SKM-1 (cell line): ENCODE measurements at regions not wholly inside any gene's neighbourhood (a gene's known extent, or its start where the extent isn't known, plus 50 kb on each side); places are given as distances from the start of the nearest gene placed in this dataset.

Source experiments
- DNase-seq: peaks from one replicate; lab custom pipeline; 2025; ENCODE audit not compliant: unreplicated experiment; lab: John Stamatoyannopoulos, UW

DNA sequence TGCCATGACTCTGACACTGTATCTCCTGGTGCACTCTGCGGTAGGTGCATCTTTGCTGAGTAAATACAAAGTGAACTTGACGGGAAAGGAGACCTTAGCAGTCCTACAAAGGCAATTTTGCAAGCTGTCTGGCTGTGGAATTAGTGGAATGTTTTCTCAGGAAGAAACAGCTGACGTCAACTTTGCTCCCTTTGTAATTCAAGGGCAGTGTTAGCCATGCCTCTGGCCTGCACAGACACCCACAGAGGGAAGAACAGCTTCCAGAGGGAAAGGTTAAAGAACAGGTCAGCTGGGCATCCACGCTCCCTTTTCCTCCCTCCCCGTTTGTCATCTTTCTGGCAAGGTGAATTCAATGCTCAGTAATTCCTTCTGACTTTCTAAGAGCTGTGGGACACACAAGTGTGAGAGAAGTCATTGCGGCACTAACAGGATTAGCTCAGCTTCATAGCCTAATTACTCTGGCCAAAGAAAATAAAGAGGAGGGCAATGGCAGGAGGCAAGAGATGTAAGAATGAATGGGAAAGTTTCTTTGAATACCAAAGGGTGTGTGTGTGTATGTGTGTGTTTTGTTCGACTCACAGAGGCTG, 476.9 kb upstream of the GOT2 start:
- no peak for DNase-seq

DNA sequence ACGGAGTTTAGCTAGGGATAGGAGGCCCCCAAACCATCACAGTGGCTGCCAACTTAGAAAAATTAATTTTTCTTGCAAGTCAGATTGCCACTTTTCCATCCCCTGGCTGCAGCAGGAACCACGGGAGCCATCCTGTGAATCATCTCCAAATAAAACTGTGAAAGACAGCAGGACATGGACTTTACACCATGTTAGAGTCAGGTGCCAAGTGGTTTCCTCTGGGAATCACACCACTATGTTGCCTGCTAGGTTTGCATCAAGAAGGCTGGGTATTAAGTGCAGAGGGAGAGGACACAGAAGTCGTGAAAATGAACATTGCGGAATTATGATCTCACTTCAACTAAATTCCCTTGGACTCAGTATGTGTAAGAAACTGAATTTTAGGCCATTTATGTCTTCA, 471.3 kb upstream of the GOT2 start:
- no peak for DNase-seq

DNA sequence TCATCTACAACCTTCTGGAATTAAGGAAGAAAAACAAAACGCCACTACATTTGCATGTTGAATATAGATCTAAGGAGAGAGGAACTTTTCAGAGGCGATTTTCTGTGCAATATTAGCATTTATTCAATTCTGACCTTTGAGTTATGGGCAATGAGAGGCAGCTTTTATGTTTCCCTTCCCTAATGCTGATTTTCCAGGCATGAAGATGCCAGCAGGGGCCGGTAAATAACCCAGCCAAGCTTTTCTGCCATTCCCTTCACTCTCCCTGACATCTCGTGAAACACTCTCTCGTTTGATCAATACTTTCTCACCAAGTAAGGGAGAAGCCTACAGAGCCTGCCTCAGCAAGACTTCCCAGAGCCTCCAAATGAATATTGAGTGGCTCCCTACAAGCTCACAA, 470.5 kb upstream of the GOT2 start:
- DNase-seq: no peak

DNA sequence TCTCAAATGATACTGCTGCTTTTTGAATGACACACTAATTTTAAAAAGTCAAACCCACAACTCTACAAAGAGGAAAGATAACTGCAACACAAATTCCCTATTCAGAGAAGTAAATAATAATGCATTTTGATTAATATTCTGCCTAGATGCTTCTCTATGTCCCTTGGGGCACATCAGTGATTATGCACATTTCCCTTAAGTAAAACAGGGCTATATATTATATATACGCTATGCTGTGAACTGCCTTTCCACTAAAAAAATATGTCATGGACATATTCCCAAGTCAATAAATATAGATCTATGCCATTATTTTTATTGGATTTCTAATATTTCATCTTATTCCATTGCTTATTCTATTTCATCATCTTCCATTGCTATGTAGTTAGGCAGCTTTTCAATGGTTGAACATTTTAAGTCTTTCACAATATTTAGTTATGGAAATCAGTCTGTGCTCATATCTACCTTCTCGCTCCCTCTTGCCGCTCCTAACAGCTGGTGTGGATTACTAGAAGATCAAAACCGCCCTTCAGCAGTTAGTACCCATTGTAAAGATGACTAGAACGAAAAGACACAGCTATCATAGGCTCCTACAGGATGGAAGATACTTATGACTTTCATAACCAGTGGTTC, 468.2 kb upstream of the GOT2 start:
- no peak for DNase-seq

DNA sequence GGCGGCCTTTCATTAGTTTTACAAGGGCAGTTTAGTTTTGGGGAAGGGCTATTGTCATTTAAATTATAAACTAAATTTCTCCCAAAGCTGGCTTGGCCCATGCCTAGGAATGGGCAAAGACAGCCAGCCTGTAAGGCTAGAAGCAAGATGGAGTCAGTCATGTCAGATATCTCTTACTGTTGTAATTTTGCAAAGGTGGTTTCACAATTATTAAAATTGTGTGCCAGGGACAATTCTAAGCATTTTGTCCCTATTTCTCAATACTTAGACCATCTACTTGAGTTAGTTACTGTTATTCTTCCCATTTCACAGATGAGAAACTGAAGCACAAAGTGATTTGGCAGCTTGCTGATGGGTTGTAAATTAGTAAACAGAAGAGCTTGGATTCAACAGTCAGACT, 467.7 kb upstream of the GOT2 start:
- DNase-seq: no peak

DNA sequence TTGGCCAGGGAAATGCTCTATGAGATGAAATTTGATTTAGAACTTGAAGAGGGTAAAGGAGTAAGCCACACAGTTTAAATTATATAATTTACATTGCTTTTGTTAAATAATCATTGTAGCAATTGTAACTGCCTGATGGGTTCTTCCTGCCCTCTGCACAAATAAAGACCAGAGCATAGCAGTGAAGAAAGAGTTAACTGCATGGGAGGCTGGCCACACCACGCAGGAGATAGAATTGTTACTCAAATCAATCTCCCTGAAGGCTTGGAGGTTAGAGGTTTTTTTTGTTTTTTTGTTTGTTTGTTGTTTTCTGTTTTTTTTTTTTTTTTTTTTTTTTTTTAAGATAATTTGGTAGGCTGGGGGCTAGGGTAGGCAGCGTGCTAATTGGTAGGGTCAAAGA, 467.0 kb upstream of the GOT2 start:
- DNase-seq: no peak

DNA sequence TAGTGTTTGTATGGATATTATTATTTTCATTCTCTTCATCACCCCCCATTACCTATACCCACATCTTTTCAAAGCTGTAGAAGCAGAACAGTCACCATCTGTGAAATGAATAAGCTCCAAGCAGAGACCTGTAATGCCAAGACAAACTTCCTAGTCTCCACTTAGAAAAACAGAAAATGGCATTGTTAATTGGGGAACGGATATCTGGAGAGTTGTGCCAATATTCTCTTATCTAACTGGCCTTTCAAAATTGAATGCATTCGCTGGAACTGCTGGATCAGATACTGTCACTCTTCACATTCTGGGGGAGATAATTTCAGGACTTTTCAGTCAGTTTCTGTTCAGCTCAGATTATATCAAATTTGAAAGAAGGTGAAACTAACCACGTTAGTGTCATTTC, 464.4 kb upstream of the GOT2 start:
- no peak for DNase-seq

DNA sequence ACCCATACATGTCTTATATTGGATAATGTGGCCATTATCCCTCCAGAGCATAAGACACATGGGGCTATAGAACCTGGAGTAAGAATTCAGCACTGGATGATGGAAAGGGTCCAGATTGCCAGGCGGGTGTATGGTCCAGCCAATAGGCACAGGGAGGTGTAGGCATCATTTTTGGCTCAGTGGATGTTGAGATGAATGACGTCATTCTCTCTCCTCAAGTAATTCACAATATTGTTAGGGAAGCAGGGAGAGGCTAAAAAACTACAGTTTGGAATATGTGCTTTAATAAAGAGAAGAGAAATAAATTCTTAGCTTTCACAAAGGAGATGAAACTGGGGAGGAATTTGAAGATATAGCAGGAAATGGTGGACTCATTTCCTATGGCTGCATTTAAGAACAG, 461.1 kb upstream of the GOT2 start:
- no peak for DNase-seq

DNA sequence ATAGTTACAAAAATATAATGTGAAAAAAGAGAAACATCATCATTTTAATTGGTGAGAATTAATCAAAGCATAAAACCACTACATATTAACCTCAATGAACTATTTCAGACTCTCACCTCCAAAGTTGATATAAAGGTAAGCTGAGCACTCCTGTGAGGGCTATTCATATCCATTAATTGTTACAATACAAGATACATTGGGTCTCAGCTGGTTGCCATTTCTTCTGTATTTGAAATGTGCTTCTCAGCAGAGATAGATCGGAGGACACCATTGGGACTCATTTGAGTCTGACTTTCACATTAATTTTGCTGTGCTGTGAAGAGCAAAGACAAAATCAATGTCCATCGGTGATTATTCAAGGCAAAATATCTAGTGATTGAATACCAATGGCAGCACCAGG, 459.5 kb upstream of the GOT2 start:
- no peak for DNase-seq

DNA sequence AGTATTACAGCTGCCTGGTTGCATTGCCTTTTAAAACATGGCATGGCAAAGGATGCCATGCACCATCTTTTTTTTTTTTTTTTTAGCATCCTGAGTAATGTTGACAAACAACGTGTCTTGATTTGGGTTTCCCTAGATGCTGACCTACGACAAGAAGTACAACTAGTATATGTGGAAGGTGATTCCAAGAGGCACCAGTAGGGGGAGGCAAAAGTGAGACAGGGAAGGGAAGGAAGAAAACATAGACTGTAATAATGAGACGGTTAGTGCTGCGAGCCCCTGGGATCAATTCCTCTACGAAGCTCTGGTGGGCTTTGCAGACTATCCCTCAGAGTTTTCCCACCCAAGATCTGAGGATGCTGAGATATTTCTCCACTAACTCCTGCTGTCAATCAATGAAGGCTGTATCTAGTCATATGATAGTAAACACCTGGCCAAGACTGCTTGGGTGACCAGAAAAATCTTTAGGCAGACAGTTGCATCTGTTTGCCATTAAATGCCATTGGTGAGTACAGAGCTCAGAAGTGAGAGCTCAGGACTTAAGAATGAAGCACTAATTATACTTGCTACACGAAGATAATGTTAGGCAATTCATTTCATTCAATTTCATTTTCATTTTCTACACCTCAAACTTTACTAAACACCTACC, 458.6 kb upstream of the GOT2 start:
- DNase-seq: peak; percentile 27

DNA sequence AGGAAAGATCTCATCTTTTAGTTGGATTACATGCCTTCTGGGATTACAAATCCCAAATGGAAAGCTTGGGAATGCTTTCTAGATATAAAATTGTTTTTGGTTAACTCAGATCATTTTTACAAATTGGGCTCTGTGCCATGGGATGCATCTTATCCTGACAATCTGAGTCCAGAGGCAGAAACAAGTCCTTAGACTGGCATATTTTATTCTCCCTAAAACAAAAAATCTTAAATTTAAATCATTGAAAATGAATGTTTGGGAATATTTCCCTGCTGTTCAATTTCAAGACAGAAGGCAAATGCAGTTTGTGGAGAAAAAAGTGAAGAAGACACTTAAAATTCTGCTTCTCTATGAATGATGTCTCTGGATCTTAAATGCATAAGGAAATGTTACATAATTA, 456.6 kb upstream of the GOT2 start:
- no peak for DNase-seq

DNA sequence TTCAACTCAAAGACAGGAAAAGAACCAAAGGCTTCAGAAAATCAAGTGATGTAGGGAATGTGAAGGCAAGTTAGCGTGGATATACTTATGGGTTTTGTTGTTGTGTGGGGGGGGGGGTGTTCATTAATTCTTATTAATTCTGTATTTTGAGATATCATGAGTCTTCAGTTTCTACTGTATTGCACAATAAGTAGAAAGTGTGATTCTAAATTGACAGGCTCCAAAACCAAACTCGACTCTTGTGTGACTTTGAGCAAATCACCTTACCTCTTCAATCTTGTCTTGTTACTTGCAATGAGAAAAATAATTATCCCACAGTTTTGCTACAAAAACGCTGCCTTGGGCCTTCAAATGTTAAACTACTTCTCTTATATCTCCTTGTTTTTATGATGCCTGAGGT, 453.9 kb upstream of the GOT2 start:
- DNase-seq: no peak

DNA sequence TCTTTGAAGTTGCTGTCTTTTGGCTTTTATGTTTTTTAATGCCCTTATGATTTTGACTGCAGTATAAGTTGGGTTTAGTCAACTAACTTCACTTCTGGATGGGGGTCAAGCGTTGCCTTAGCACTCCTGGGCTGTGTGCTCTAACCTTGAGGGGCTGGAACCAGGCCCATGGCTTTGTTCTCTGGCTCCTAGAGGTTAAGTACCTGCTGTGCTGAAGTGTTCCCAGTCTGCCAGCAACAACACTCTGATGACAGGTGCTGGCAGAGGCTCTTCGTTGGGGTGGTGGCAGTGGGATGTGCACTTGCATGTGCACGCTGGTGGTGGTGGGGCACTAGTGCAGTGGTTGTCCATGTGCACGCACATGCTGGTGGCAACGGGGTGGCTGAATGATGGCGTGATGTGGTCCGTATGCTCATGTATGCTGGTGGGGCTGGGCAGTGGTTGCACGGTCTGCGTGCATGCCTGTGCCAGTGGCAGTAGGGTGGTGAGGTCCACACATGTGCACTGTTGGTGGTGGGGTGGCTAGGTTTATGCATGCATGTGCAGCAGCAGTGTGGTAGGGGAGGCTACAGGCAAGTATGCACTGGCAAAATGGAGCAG, 447.8 kb upstream of the GOT2 start:
- DNase-seq: no peak

DNA sequence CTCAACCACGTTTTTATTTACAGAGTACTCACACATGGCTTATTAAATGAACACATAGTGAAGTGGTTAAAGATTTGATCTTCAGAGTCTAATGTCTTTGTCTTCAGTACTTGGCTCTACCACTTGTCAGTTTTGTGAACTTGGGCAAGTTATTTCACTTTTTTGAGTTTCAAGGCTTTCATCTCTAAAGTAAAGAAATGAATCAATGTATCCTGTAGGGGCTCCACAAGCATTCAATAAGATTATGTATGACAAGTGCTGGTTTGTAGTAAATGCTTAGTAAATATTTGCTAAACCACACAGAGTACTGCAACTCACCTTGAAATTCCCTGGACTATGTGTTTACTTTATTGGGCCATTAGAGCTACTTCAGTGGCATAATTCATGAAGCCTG, 446.0 kb upstream of the GOT2 start:
- DNase-seq: no peak

DNA sequence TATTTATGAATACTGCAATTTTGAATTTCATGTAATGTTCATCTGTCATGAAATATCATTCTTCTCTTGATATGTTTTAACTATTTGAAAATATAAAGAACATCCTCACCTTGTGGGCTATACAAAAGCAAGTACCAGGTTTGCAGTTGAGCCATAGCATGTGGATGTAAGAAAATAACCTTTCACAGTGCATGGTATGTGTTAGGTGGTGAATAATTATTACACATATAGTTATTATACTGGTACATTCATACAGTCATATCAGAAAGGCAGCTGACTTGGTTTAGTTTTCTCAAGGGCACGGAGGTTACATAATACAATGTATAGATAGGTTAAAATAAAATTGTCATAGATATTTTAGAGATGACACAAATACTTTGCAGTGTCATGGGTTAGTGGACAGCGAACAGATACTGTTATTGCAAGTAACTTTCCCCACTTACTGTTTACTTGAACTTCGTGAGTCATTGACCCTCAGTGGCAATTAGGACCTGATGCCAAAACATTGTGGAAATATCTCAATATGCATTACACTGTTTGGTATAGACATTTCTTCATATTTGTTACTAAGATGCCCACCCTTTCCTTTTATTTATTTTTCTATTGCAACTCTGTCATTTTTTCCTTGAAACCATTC, 445.4 kb upstream of the GOT2 start:
- DNase-seq: no peak

DNA sequence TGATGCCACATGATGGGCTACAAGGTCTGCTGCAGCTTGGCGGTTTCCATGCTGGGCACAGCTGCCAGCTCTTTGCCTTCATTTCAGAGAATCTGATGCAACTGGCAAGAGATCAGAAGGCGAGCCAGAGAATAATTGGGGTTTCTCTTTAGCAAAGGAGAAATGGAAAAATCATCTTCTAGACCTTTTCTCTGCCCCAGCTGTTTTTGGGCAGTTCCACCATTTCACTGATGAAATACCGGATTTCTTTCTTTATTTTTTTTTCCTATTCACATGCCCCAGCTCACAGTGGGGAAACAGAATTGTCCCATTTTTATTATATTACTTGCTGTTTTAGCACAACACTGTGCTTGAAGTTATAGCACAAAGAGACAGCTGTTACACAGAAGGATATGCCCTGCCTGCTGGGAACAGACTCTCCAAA, 439.3 kb upstream of the GOT2 start:
- no peak for DNase-seq

DNA sequence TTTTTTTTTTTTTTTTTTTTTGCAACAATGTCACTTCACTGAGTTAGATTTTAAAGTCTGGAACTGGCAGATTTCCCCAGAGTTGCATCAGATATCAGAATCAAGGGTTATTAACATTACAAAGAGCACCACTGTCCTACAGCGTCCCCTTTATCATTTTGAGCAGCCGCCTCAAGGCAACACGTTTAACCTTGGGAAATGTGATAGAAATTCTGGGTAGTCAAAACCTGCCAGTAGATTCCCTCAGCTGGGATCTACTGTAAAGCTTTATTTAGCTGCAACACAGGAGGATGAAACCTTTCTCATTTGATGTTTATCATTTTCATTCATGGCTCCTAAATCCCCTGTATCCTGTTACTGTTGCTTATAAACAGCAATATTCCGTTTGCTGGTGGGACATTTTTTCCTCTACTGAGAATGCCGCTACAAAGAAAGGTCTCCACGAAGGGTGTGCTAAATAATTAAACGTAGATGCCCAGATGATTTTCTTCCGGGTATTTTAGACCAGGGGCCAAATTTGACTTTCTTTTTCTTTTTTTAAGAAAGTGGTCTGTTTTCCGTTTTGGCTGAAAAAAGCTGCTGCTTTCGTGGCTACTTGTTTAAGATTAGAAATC, 436.1 kb upstream of the GOT2 start:
- DNase-seq: no peak

DNA sequence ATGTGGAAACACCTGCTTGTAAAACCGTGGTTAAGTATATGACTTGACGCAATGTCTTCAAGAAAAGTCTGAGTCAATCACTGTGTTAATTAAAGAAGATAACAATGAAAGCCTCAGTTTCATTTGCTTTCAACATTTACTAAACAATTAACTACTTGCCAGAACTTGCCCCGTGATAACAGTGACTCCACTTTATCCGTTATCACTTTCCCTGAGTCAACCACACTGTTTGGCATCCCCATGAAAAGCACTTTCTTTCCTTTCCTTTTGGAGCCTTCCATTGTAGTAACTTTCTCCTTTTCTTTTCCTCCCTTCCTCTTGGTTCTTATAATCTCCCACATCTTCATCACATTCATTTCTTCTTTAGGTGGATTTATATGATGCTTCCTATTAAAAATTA, 435.1 kb upstream of the GOT2 start:
- no peak for DNase-seq

DNA sequence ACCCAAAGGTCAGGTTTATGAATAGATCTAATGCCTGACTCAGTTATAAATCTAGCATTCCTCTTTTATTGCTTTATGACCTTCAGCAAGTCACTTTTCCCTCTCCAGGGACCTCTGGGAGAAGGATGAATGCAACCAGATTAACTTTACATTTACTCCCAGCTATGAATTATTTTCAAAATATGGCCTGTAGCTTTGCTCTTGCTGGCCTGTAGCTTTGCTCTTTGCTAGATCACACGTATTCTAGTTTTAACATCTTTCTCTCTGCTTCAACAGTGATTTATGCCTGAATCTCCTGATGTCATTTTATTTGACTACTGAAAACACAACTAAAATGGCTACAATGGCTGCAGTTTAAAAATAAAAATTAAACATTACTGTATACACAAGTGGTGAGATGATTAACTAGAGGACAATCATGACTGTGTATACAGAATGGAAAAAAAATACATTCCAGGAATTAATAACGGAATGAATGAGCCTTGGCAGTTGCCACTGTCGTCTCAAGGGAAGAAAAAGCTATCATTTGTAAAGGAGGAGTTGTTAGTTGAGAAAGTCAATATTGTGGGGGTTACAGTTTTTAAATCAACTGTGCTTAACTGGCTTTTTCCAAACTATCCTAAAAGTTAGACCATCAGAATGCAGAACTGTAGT, 434.5 kb upstream of the GOT2 start:
- DNase-seq: no peak

DNA sequence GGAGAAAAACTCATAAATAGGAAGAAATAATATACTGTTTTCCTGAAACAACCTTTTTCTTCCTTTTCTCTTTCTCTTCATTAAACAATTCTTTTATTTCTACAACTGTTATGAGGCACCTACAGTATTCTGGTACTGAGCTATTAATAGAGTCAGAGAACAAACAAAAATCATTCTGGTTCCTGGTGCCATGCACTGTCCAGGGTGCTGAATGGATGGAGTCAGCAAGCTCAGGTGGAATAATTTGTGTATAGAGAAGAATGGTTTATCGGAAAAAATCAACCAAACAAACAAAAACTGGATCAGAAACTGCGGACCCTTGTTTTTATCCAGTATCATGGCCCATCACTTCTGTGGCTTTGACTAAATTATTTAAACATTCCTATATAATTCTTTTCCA, 430.3 kb upstream of the GOT2 start:
- DNase-seq: no peak
